Activated T-cell treated with anti-CD3 and anti-CD28 coated beads, Interleukin-2, amount 50 U/mL, for 72 hours (primary cell): ENCODE measurements at regions not wholly inside any gene's neighbourhood (a gene's known extent, or its start where the extent isn't known, plus 50 kb on each side); places are given as distances from the start of the nearest gene placed in this dataset.

ENCODE experiments used
- ATAC-seq, 2 donors: fragments of 150-1000 bp; cut with Tn5 transposase; replicated peaks in 1 of 2; 2 replicates each; pipeline ENCODE4 v1.10.0; 2021; ENCODE audit warnings: moderate library complexity in 2 of 2, mild to moderate bottlenecking in 1 of 2
- DNase-seq, 2 donors: peaks; one replicate each; pipeline ENCODE4 v3.0.0; 2021 to 2022; ENCODE audit warnings: mixed read lengths in 1 of 2
- H3K27ac Mint-ChIP-seq: one replicate; pipeline ENCODE4 v1.8.0; 2022; ENCODE audit warnings: mild to moderate bottlenecking, moderate library complexity, mixed read lengths
- H3K27me3 Mint-ChIP-seq: one replicate; pipeline ENCODE4 v1.8.0; 2022; ENCODE audit warnings: low read depth, mixed read lengths
- H3K36me3 Mint-ChIP-seq, 2 donors: one replicate each; pipeline ENCODE4 v1.8.0; 2022; ENCODE audit warnings: mixed read lengths in 2 of 2, mild to moderate bottlenecking in 1 of 2; ENCODE audit not compliant: insufficient read depth in 2 of 2
- H3K4me1 Mint-ChIP-seq: one replicate; pipeline ENCODE4 v1.8.0; 2022; ENCODE audit warnings: low read depth, mixed read lengths
- H3K4me3 Mint-ChIP-seq, 2 donors: one replicate each; pipeline ENCODE4 v1.8.0; 2022; ENCODE audit warnings: mild to moderate bottlenecking in 2 of 2, mixed read lengths in 2 of 2, moderate library complexity in 2 of 2
- H3K9me3 Mint-ChIP-seq, 2 donors: one replicate each; pipeline ENCODE4 v1.8.0; 2022; ENCODE audit warnings: mixed read lengths in 2 of 2

DNA sequence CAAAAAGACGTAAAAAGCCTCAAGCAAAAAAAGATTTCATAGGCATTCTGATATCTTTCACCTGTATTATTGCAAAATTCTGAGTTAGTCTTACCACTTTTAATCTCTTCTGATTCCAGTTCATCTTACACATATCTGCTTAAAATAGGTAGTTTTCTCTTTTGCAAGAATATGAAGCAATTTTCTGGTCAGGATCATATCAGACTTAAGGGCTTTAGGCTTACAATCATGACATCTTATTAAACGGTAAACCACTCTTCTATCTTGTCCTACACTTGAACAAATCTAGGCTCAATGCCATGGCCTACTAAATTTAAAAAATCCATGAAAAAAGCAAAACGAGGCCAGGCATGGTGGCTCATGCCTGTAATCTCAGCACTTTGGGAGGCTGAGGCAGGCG, 50.1 kb upstream of the GAREM1 start:
- no peaks in the 10 kb centered on the region for H3K4me1 Mint-ChIP-seq
- ATAC-seq (no peak), DNase-seq (no peak)
- H3K9me3 Mint-ChIP-seq, result no peaks in the 10 kb centered on the region
- H3K27me3 Mint-ChIP-seq, result peaks cover 11% of the 10 kb centered on the region
- H3K36me3 Mint-ChIP-seq, result no peaks in the 10 kb centered on the region
- H3K4me3 Mint-ChIP-seq, result no peak overlapping the region
- no peak overlapping the region for H3K27ac Mint-ChIP-seq
